GM18517 (cell line): ENCODE measurements at regions not wholly inside any gene's neighbourhood (a gene's known extent, or its start where the extent isn't known, plus 50 kb on each side); places are given as distances from the start of the nearest gene placed in this dataset.
"Not testable (repeated sequence)": the region's sequence is repeated elsewhere in the genome, so short reads cannot be mapped to it uniquely, and the experiment has no call there.

Experiments used
- ATAC-seq: cut with Tn5 transposase; IDR thresholded peaks from one replicate; pipeline ENCODE4 v1.9.1; 2021; ENCODE audit warnings: mild to moderate bottlenecking, moderate library complexity; ENCODE audit not compliant: unreplicated experiment

- no peak for ATAC-seq
Observed at GRCh38 chr9:124124729-124125650, 113.4 kb downstream of the LHX2 start.

GRCh38 chr9:124125651-124125977 lies 114.0 kb downstream of the LHX2 start:
- ATAC-seq, result no peak

- ATAC-seq, result no peak
Observed at GRCh38 chr9:124126648-124127646, 115.4 kb downstream of the LHX2 start.

GRCh38 chr9:124128568-124129166 lies 117.1 kb downstream of the LHX2 start:
- ATAC-seq, result no peak

GRCh38 chr9:124130277-124131075 lies 118.9 kb downstream of the LHX2 start:
- ATAC-seq, result no peak

GRCh38 chr9:124131518-124131917 lies 120.0 kb downstream of the LHX2 start:
- not testable (repeated sequence) for ATAC-seq

- ATAC-seq, result no peak
Observed at GRCh38 chr9:124132671-124133147, 121.1 kb downstream of the LHX2 start.

- ATAC-seq, result no peak
Observed at GRCh38 chr9:124133727-124134126, 122.2 kb downstream of the LHX2 start.

- ATAC-seq, result no peak
Observed at GRCh38 chr9:124134526-124134925, 123.0 kb downstream of the LHX2 start.

- ATAC-seq, result no peak
Observed at GRCh38 chr9:124135813-124136365, 121.9 kb upstream of the NEK6 start.

GRCh38 chr9:124137009-124137943 lies 120.5 kb upstream of the NEK6 start:
- ATAC-seq, result peak; percentile 89

- ATAC-seq, result peak; percentile 3
Observed at GRCh38 chr9:124137944-124138335, 119.8 kb upstream of the NEK6 start.

GRCh38 chr9:124139001-124139400 lies 118.7 kb upstream of the NEK6 start:
- no peak for ATAC-seq

GRCh38 chr9:124140941-124141568 lies 116.7 kb upstream of the NEK6 start:
- no peak for ATAC-seq

- ATAC-seq, result not testable (repeated sequence)
Observed at GRCh38 chr9:124144561-124145123, 113.1 kb upstream of the NEK6 start.

GRCh38 chr9:124146031-124146561 lies 111.7 kb upstream of the NEK6 start:
- ATAC-seq, result no peak

- ATAC-seq, result no peak
Observed at GRCh38 chr9:124149992-124150391, 107.8 kb upstream of the NEK6 start.

GRCh38 chr9:124163760-124164255 lies 93.9 kb upstream of the NEK6 start:
- ATAC-seq, result no peak
